GM13977 (cell line): ENCODE measurements at regions not wholly inside any gene's neighbourhood (a gene's known extent, or its start where the extent isn't known, plus 50 kb on each side); places are given as distances from the start of the nearest gene placed in this dataset.

Source experiments
- DNase-seq: peaks from one replicate; pipeline ENCODE4 v3.0.0; 2012; ENCODE audit warnings: low spot score
- in situ Hi-C: fragments of 300-500 bp; cut with MboI; formaldehyde crosslinking; loops from one replicate; pipeline ENCODE4 v1.12.0; 2022; ENCODE audit warnings: low sequenced_read_pairs, low pct_unique_long_range_greater_than_20kb, mixed read lengths, inconsistent platforms; ENCODE audit not compliant: unreplicated experiment
- TF ChIP-seq, protein P1 (sequence below): IDR thresholded peaks from 2 replicates; pipeline ENCODE4 v1.5.1; 2012; ENCODE audit warnings: mild to moderate bottlenecking, control low read depth; ENCODE audit not compliant: insufficient read depth; ENCODE audit errors: extremely low read depth, missing control alignments

DNA sequence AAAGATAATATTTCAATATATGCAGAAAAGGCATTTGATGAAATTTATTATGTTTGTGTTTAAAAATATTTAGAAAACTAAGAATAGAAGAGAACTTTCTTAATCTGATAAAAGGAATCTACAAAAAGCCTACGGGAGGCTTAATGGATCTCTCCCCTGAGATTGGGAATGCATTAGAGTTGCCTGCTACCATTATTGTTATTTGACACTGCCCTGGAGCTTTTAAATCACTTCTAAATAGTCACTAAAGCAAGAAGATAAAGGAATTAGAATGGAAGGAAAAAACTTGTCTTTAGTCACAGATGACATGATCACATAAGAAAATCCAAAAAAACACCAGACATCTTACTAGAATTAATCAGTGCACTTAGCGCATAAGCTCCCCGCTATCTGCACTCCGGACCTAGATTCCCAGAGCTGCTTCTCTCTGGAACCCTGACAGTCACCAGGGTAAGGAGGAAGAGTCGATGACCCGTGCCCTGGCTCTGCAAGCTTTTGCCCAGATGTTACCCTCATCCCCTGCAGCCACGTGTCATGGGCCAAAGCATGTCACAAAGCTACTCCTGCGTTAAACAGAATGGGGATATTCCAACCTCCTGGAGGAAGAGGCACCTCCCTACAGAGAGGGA is 97.1 kb downstream of the MINAR1 start:
- DNase-seq = no peak
- in situ Hi-C loops = no loop called here
- TF ChIP-seq, protein P1, sequence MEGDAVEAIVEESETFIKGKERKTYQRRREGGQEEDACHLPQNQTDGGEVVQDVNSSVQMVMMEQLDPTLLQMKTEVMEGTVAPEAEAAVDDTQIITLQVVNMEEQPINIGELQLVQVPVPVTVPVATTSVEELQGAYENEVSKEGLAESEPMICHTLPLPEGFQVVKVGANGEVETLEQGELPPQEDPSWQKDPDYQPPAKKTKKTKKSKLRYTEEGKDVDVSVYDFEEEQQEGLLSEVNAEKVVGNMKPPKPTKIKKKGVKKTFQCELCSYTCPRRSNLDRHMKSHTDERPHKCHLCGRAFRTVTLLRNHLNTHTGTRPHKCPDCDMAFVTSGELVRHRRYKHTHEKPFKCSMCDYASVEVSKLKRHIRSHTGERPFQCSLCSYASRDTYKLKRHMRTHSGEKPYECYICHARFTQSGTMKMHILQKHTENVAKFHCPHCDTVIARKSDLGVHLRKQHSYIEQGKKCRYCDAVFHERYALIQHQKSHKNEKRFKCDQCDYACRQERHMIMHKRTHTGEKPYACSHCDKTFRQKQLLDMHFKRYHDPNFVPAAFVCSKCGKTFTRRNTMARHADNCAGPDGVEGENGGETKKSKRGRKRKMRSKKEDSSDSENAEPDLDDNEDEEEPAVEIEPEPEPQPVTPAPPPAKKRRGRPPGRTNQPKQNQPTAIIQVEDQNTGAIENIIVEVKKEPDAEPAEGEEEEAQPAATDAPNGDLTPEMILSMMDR = no peak

DNA sequence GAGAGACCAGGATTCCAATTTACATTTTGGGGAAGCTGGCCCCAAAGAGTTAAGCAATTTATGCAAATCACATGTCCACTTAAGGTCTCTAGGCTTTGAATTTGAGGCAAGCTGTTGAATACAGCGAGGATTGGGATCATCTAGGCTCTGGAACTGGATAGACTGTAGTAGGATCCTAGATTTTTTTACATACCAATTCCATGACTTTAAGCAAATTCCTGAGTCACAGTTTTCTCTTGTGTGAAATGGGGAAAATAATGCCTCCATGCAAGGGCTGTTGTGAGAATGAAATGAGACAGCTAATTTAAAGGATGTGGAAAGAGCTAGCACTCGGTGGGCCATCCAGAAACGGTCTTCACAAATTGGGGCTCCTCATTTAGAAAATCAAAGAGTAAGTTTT is 103.4 kb downstream of the MINAR1 start:
- TF ChIP-seq, protein P1 = no peak
- no peak for DNase-seq
- in situ Hi-C loops = no loop called here

DNA sequence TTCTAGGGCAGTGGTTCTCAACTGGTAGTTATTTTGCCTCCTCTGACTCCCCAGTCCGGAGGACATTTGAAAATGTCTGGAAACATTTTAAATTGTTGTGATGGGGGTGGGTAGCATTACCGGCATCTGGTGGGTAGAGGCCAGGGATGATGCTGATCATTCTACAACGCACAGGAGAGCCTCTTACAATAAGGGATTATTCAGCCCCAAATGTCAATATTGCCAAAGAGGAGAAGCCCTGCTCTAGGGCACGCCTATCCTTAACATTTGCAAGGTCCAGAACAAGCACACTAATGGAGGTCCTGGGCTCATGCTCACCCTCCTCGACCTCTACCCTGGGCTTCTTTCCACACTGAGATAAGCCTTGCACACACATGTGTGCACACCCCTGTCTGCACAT is 106.4 kb downstream of the MINAR1 start:
- in situ Hi-C loops = no loop called here
- TF ChIP-seq, protein P1 = no peak
- DNase-seq = no peak

DNA sequence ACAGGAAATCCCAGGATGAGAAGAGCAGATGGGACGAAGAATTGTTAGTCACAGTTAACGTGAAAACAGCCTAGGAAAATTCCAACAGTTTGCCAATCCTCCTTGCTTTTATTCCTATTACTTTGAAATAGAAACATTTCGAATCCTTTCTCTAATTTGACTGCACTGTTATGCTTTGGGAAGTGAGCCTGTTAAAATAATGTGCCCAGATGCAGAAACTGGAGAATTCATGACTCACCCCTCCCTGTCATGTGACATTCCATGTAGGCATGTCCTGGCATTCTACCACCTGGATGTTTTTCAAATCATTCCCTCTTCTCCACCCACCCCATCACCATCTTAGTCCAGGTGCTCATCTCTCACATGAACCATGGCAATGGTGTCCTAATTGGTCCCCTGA is 107.3 kb downstream of the MINAR1 start:
- in situ Hi-C loops = no loop called here
- TF ChIP-seq, protein P1 = no peak

DNA sequence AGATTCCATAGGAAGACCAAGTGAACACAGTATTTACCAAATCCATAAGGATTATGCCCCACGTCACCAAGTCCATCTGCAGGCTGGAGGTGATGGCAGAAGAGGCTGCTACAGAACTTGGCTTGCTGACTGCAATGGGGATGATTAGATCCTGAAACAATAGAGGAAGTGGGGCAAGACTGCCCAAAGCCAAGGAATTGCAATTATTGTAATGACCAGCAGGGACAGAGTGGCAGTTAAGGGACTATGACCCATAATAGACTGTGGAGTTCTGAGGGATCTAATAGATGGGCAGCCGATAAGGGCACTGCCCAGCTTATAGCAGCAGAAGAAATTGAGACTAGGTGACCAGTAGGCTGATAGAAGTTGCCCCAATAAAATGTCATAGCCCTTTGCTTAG is 108.4 kb downstream of the MINAR1 start:
- TF ChIP-seq, protein P1 = peak; percentile 15
- in situ Hi-C loops = no loop called here
- no peak for DNase-seq

More for the DNA sequence above, 107.3 kb downstream of the MINAR1 start:
- no peak for DNase-seq

DNA sequence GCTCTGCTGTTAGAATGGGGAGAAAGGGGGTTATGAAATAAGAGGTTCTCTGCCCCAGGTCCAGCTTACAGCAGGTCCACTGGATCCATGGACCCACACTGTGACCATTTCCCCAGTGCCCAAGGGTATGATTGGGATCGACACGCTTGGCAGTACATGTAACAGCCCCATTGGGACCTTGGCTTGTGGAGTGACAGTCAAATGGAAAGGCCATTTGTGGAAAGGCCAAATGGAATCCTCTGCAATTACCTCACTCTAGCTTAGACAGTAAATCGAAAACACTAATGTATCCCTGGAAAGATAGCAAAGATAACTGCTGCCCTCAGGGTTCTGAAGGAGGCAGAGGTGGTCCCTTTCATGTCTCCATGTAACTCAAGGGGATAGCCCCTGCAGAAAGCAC is 109.1 kb downstream of the MINAR1 start:
- in situ Hi-C loops = no loop called here
- DNase-seq = no peak
- TF ChIP-seq, protein P1 = no peak
